GM10248 (cell line): ENCODE measurements at regions not wholly inside any gene's neighbourhood (a gene's known extent, or its start where the extent isn't known, plus 50 kb on each side); places are given as distances from the start of the nearest gene placed in this dataset.

ENCODE experiments used
- CTCF ChIA-PET: fragments of 300-600 bp; sonication (Branson Sonifier 250); formaldehyde crosslinking; extraction: SDS; loops from one replicate; lab custom pipeline; 2021; ENCODE audit warnings: antibody characterized with exemption; lab: Yijun Ruan, JAX
- POLR2A ChIA-PET: fragments of 350-650 bp; sonication (Branson Sonifier 250); formaldehyde crosslinking; extraction: SDS; loops from one replicate; lab custom pipeline; 2020; ENCODE audit warnings: antibody characterized with exemption; lab: Yijun Ruan, JAX
- DNase-seq: peaks from one replicate; pipeline ENCODE4 v3.0.0; 2012; ENCODE audit errors: extremely low spot score
- CTCF ChIP-seq: IDR thresholded peaks from 2 replicates; pipeline ENCODE4 v1.5.1; 2012; ENCODE audit warnings: mild to moderate bottlenecking, low read depth; ENCODE audit errors: extremely low read depth, missing control alignments, control extremely low read depth

- ChIA-PET CTCF (no interaction called here), POLR2A (no interaction called here)
- no peak for TF ChIP-seq CTCF
- no peak for DNase-seq
These were observed 312.2 kb upstream of the MAF start for GRCh38 chr16:79912592-79913310.

- DNase-seq: no peak
- ChIA-PET POLR2A (no interaction called here), CTCF (no interaction called here)
- TF ChIP-seq CTCF: no peak
These were observed 311.1 kb upstream of the MAF start for GRCh38 chr16:79911660-79912059.

GRCh38 chr16:79909571-79909970 is 309.0 kb upstream of the MAF start:
- DNase-seq: no peak
- ChIA-PET CTCF (no interaction called here), POLR2A (no interaction called here)
- no peak for TF ChIP-seq CTCF

GRCh38 chr16:79903471-79903870 is 302.9 kb upstream of the MAF start:
- ChIA-PET POLR2A (no interaction called here), CTCF (no interaction called here)
- no peak for DNase-seq
- no peak for TF ChIP-seq CTCF

GRCh38 chr16:79902351-79902750 is 301.8 kb upstream of the MAF start:
- TF ChIP-seq CTCF: no peak
- DNase-seq: no peak
- ChIA-PET POLR2A (no interaction called here), CTCF (no interaction called here)

- no peak for TF ChIP-seq CTCF
- ChIA-PET POLR2A (no interaction called here), CTCF (no interaction called here)
- no peak for DNase-seq
These were observed 301.0 kb upstream of the MAF start for GRCh38 chr16:79901522-79901921.

GRCh38 chr16:79899716-79900115 is 299.2 kb upstream of the MAF start:
- no peak for DNase-seq
- ChIA-PET POLR2A (no interaction called here), CTCF (interaction anchor here (1.8 kb wide), 1 partner anchor 19 kb away, joined by 4 read pairs; no protein-coding TSS in a partner anchor)
- no peak for TF ChIP-seq CTCF
